Activated naive CD4-positive, alpha-beta T cell treated with anti-CD3 and anti-CD28 coated beads for 36 hours (primary cell): ENCODE measurements at regions not wholly inside any gene's neighbourhood (a gene's known extent, or its start where the extent isn't known, plus 50 kb on each side); places are given as distances from the start of the nearest gene placed in this dataset.

Experiments
- CTCF ChIA-PET: fragments of 350-600 bp; sonication (Branson Sonifier 250); formaldehyde crosslinking; loops from one replicate; lab custom pipeline; 2021; ENCODE audit warnings: antibody characterized with exemption; lab: Charles Lee
- DNase-seq: peaks from one replicate; pipeline ENCODE4 v3.0.0-alpha.2; 2020
- H3K27ac Mint-ChIP-seq: one replicate; pipeline ENCODE4 v1.8.0; 2021; ENCODE audit warnings: mild to moderate bottlenecking, mixed read lengths
- H3K27me3 Mint-ChIP-seq: one replicate; pipeline ENCODE4 v1.8.0; 2021; ENCODE audit warnings: low read depth, mixed read lengths
- H3K36me3 Mint-ChIP-seq: one replicate; pipeline ENCODE4 v1.8.0; 2021; ENCODE audit warnings: low read depth, mixed read lengths
- H3K4me1 Mint-ChIP-seq: one replicate; pipeline ENCODE4 v1.8.0; 2021; ENCODE audit warnings: low read depth, mixed read lengths
- H3K4me3 Mint-ChIP-seq: one replicate; pipeline ENCODE4 v1.8.0; 2021; ENCODE audit warnings: mild to moderate bottlenecking, moderate library complexity, mixed read lengths
- H3K9me3 Mint-ChIP-seq: one replicate; pipeline ENCODE4 v1.8.0; 2021; ENCODE audit warnings: mixed read lengths
- intact Hi-C: fragments of 100-400 bp; cut with micrococcal nuclease; formaldehyde crosslinking; loops from one replicate; pipeline ENCODE4 v1.15.1; 2023

DNA sequence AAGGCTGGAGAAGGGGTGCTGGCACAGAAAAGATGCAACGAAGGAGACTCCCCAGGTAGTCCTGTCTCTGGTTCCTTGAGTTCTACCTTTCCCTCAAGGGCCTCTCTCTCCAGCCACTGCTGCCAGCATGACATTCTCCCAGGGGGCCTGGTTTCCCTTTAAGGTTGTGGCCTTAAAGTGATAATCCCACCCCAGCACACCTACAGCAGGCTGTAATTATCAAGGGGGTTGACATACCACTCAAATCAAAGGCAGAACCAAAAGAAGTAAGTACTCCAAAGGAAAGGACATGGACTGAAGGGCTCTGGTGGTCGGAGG, 84.7 kb upstream of the KCNK12 start:
- CTCF ChIA-PET, result interaction anchor here (0.6 kb wide), 1 partner anchor 246 kb away, joined by 3 read pairs; no protein-coding TSS in a partner anchor
- H3K27me3 Mint-ChIP-seq, result no peaks in the 10 kb centered on the region
- no peak overlapping the region for H3K27ac Mint-ChIP-seq
- DNase-seq, result no peak
- no peaks in the 10 kb centered on the region for H3K36me3 Mint-ChIP-seq
- H3K4me1 Mint-ChIP-seq, result no peaks in the 10 kb centered on the region
- H3K9me3 Mint-ChIP-seq, result no peaks in the 10 kb centered on the region
- intact Hi-C loops, result no loop called here
- no peak overlapping the region for H3K4me3 Mint-ChIP-seq

GRCh38 chr2:47654790-47655562, 84.2 kb upstream of the KCNK12 start:
- CTCF ChIA-PET, result interaction anchor here (0.6 kb wide), 1 partner anchor 331 kb away, joined by 3 read pairs; no protein-coding TSS in a partner anchor

GRCh38 chr2:47653902-47654789, 83.4 kb upstream of the KCNK12 start:
- H3K27me3 Mint-ChIP-seq, result no peaks in the 10 kb centered on the region

More at GRCh38 chr2:47654790-47655562, 84.2 kb upstream of the KCNK12 start:
- no peaks in the 10 kb centered on the region for H3K36me3 Mint-ChIP-seq
- no peaks in the 10 kb centered on the region for H3K9me3 Mint-ChIP-seq
- H3K4me3 Mint-ChIP-seq, result no peak overlapping the region
- no peaks in the 10 kb centered on the region for H3K27me3 Mint-ChIP-seq
- no peak overlapping the region for H3K27ac Mint-ChIP-seq
- intact Hi-C loops, result no loop called here
- no peak for DNase-seq
- H3K4me1 Mint-ChIP-seq, result no peaks in the 10 kb centered on the region

DNA sequence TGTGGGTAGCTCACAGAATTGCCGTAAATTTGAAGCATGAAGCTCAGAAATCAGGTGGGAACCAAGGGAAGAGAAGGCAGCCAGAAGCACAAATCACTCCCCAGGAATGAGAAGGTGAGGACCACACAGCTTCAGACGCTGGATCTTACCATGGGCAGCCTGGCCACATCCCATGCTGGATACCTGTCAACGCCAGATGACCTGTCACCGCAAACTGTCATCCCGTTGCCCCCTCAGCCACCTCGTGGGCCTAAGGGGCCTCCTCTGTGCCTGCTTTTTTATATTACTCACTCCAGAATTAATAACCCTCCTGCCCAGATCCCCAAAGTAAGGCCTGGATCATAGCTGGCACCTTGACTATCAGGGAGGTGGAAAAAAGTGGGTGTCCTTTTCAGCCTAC, 82.3 kb upstream of the KCNK12 start:
- CTCF ChIA-PET, result interaction anchor here (0.6 kb wide), 1 partner anchor 13 kb away, joined by 3 read pairs; no protein-coding TSS in a partner anchor
- H3K9me3 Mint-ChIP-seq, result no peaks in the 10 kb centered on the region
- H3K4me1 Mint-ChIP-seq, result no peaks in the 10 kb centered on the region
- H3K36me3 Mint-ChIP-seq, result no peaks in the 10 kb centered on the region
- no peak overlapping the region for H3K4me3 Mint-ChIP-seq
- H3K27ac Mint-ChIP-seq, result no peak overlapping the region
- no peak for DNase-seq
- no peaks in the 10 kb centered on the region for H3K27me3 Mint-ChIP-seq
- intact Hi-C loops, result no loop called here

More at GRCh38 chr2:47653902-47654789, 83.4 kb upstream of the KCNK12 start:
- H3K27ac Mint-ChIP-seq, result no peak overlapping the region
- intact Hi-C loops, result no loop called here
- DNase-seq, result no peak
- H3K4me1 Mint-ChIP-seq, result no peaks in the 10 kb centered on the region
- H3K9me3 Mint-ChIP-seq, result no peaks in the 10 kb centered on the region
- H3K36me3 Mint-ChIP-seq, result no peaks in the 10 kb centered on the region
- no peak overlapping the region for H3K4me3 Mint-ChIP-seq
- CTCF ChIA-PET, result interaction anchor here (0.6 kb wide), 1 partner anchor 103 kb away, joined by 4 read pairs; no protein-coding TSS in a partner anchor

- Mint-ChIP-seq H3K4me1 (no peaks in the 10 kb centered on the region), H3K27ac (no peak overlapping the region), H3K9me3 (no peaks in the 10 kb centered on the region), H3K27me3 (no peaks in the 10 kb centered on the region), H3K36me3 (no peaks in the 10 kb centered on the region), H3K4me3 (no peak overlapping the region)
- intact Hi-C loops, result no loop called here
- CTCF ChIA-PET, result no interaction called here
- DNase-seq, result no peak
Measured at GRCh38 chr2:47652061-47652690, 81.4 kb upstream of the KCNK12 start.

DNA sequence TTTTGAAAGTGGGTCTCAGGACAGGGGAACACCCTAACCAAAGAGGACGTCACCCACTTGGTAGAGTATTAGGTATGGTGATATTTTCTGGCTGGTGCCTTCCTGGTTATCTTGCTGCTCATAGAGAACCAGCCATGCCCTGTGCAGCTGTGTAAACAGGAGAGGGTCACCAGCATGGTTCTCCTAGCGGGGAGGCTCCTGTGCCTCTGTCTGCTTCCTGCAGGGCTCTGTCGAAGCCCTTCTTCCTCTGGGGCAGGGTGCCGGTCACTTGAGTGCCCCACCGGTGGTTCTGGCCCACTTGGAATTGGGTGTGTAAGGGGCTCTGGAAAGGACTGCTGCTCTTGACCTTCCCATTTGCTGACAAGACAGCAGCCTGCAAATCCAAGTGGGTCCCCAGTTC, 80.5 kb upstream of the KCNK12 start:
- Mint-ChIP-seq H3K27ac (no peak overlapping the region), H3K4me3 (no peak overlapping the region), H3K27me3 (no peaks in the 10 kb centered on the region), H3K4me1 (no peaks in the 10 kb centered on the region), H3K36me3 (no peaks in the 10 kb centered on the region), H3K9me3 (no peaks in the 10 kb centered on the region)
- CTCF ChIA-PET, result interaction anchor here (0.6 kb wide), 1 partner anchor 9 kb away, joined by 6 read pairs; no protein-coding TSS in a partner anchor
- intact Hi-C loops, result no loop called here
- DNase-seq, result no peak

GRCh38 chr2:47650001-47650535, 79.3 kb upstream of the KCNK12 start:
- no peak overlapping the region for H3K4me3 Mint-ChIP-seq

DNA sequence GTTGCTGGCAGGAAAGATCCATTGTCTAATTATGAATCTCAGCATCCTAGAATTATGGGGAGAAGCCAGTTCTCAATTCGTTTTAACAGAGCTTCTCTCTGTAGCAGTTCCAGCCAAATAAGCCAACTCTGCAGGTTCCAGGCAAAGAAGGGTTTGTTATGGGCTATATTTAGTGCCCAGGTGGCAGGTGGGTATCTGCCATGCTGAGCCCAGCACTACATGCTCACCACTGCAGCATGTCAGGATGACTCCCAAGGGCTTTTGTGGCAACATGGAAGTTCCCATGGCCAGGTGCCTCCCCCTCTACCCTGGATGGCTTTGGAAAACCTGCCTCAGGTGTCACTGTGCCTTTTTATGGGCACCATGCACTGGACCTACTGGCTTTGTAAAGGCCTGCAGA, 74.5 kb upstream of the KCNK12 start:
- Mint-ChIP-seq H3K36me3 (no peaks in the 10 kb centered on the region), H3K27me3 (no peaks in the 10 kb centered on the region), H3K9me3 (no peaks in the 10 kb centered on the region), H3K4me1 (no peaks in the 10 kb centered on the region), H3K27ac (no peak overlapping the region), H3K4me3 (no peak overlapping the region)
- DNase-seq, result no peak
- CTCF ChIA-PET, result interaction anchor here (0.9 kb wide), 1 partner anchor 17 kb away, joined by 3 read pairs; no protein-coding TSS in a partner anchor
- intact Hi-C loops, result no loop called here

More at GRCh38 chr2:47650001-47650535, 79.3 kb upstream of the KCNK12 start:
- Mint-ChIP-seq H3K27me3 (no peaks in the 10 kb centered on the region), H3K9me3 (no peaks in the 10 kb centered on the region), H3K27ac (no peak overlapping the region), H3K4me1 (no peaks in the 10 kb centered on the region), H3K36me3 (no peaks in the 10 kb centered on the region)
- intact Hi-C loops, result no loop called here
- CTCF ChIA-PET, result no interaction called here
- DNase-seq, result no peak

DNA sequence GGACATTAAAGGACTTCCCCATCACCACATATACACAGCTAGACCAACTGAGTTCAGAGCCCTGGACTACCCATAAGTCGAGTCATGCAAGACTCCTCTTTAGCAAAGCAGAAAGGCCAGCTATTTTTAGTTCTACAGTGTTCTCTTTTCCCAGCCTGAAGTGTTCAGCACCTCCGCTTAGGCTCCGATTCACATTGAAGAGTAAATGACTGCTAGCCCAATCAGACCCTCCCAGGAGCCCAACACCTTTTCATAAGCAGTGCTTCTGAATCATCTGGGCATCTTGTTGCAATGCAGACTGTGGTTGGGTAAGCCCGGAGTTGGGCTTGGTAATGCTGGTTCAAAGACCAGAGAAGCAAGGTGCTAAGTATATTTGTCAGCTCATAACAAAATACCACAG, 73.6 kb upstream of the KCNK12 start:
- CTCF ChIA-PET, result interaction anchor here (0.9 kb wide), 1 partner anchor 17 kb away, joined by 3 read pairs; no protein-coding TSS in a partner anchor
- Mint-ChIP-seq H3K27me3 (no peaks in the 10 kb centered on the region), H3K27ac (no peak overlapping the region)

DNA sequence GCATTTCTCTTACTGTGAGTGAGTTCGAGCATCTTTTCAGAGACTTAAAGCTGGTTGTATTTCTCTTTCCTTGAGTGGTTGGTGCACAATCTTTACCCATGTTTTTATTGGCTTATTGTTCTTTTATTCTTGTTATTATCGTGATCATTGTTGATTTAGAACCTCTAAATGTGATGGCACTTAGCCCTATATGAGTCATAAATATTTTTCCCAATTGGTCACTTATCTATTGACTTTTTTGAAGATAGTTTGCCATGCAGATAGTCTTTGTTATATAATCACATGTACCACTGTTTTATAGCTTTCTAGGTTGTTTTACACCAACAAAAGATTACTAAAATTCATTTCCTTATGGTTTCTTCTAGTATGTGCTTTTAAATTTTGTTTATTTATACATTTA, 70.6 kb upstream of the KCNK12 start:
- Mint-ChIP-seq H3K36me3 (no peaks in the 10 kb centered on the region), H3K4me1 (no peaks in the 10 kb centered on the region), H3K9me3 (no peaks in the 10 kb centered on the region), H3K27me3 (no peaks in the 10 kb centered on the region), H3K27ac (no peak overlapping the region), H3K4me3 (no peak overlapping the region)
- intact Hi-C loops, result no loop called here
- CTCF ChIA-PET, result no interaction called here
- no peak for DNase-seq

More for the DNA sequence above, 73.6 kb upstream of the KCNK12 start:
- intact Hi-C loops, result no loop called here
- no peaks in the 10 kb centered on the region for H3K9me3 Mint-ChIP-seq
- H3K4me1 Mint-ChIP-seq, result no peaks in the 10 kb centered on the region
- no peaks in the 10 kb centered on the region for H3K36me3 Mint-ChIP-seq
- no peak overlapping the region for H3K4me3 Mint-ChIP-seq
- DNase-seq, result no peak

DNA sequence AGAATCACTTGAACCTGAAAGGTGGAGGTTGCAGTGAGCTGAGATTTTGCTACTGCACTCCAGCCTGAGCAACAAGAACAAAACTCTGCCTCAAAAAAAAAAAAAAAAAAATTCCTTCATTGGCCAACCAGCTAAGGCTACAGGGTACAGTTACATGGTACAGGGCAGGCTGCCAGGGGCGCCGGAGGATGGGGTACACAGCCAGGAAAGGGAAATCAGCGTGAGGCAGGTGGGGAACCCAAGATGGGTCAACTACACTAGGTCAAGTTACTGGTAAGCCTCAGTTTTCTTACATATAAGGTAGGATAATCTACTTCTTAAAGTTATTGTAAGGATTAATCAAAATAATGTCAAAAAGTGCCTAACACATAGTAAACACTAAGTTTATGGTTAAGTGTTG, 69.6 kb upstream of the KCNK12 start:
- Mint-ChIP-seq H3K36me3 (no peaks in the 10 kb centered on the region), H3K4me1 (no peaks in the 10 kb centered on the region), H3K27me3 (no peaks in the 10 kb centered on the region), H3K27ac (no peak overlapping the region), H3K4me3 (no peak overlapping the region), H3K9me3 (no peaks in the 10 kb centered on the region)
- CTCF ChIA-PET, result interaction anchor here (0.6 kb wide), 1 partner anchor 13 kb away, joined by 3 read pairs; no protein-coding TSS in a partner anchor
- intact Hi-C loops, result no loop called here
- no peak for DNase-seq

DNA sequence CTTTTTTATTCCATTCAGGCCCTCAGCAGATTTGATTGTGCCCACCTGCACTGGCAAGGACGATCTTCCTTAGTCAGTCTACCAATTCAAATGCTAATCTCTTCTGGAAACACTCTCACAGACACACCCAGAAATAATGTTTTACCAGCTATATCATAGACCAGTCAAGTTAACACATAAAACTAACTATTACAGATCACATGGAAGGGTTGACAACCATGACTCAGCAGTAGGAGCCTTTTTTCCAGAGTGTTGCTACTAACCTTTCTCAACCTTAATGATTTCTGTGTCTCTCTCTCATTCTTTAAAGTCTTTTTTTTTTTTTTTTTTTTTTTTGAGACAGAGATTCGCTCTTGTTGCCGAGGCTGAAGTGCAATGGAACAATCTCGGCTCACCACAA, 68.7 kb upstream of the KCNK12 start:
- no peaks in the 10 kb centered on the region for H3K27me3 Mint-ChIP-seq
- CTCF ChIA-PET, result no interaction called here
- no peak overlapping the region for H3K27ac Mint-ChIP-seq
- no peaks in the 10 kb centered on the region for H3K4me1 Mint-ChIP-seq
- H3K4me3 Mint-ChIP-seq, result no peak overlapping the region
- no peak for DNase-seq
- H3K9me3 Mint-ChIP-seq, result no peaks in the 10 kb centered on the region
- H3K36me3 Mint-ChIP-seq, result no peaks in the 10 kb centered on the region
- intact Hi-C loops, result no loop called here
